MM.1S (cell line): ENCODE measurements at regions not wholly inside any gene's neighbourhood (a gene's known extent, or its start where the extent isn't known, plus 50 kb on each side); places are given as distances from the start of the nearest gene placed in this dataset.

Experiments
- CTCF ChIP-seq: fragments of 300-600 bp; sonication (generic); IDR thresholded peaks from 2 replicates; pipeline ENCODE4 v1.5.1; 2016; ENCODE audit warnings: antibody characterized with exemption, low read length, mixed read lengths
- EZH2 ChIP-seq: fragments of 300-600 bp; sonication (generic); optimal IDR thresholded peaks from 2 replicates; pipeline ENCODE3; 2017; ENCODE audit warnings: low read depth, mild to moderate bottlenecking, antibody characterized with exemption, low read length, mixed read lengths
- EZH2phosphoT487 ChIP-seq: fragments of 300-600 bp; sonication (generic); IDR thresholded peaks from 2 replicates; pipeline ENCODE4 v1.6.1; 2018; ENCODE audit warnings: antibody characterized with exemption, low read length

- TF ChIP-seq CTCF (no peak), EZH2phosphoT487 (no peak), EZH2 (no peak)
These were observed 1562.9 kb upstream of the PRR20A start for GRCh38 chr13:55577847-55578210.
